ENCODE measurements at regions not wholly inside any gene's neighbourhood (a gene's known extent, or its start where the extent isn't known, plus 50 kb on each side); places are given as distances from the start of the nearest gene placed in this dataset.

DNA sequence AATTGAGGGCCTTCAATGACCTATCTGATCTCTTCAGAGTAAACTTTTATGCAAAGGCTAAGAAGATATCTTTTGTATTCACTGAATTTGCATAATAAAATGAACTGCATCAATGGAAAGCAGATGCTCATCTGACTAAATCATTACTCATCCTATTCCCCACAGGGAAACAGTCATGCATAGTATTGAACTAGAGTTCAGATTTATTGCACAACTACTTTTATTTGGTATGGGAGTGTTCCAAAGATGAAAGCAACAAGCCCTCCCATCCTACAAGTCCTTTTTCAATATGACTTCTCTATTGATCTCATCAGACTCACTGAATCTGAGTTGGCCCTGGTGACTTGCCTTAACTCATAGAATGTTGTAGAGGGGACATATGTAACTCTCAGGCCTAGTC lies 159.8 kb downstream of the KITLG start:
- Histone ChIP-seq H3K4me1 (ENCODE audit: control insufficient read depth, insufficient read depth, low read length) (peaks cover 11% of the 10 kb centered on the region), H2BK5ac (ENCODE audit: low read depth, low read length, poor library complexity, severe bottlenecking) (peak overlapping the region; percentile 96), H3K4ac (ENCODE audit: low read depth, low read length) (peak overlapping the region; percentile 93), H3K23ac (ENCODE audit: low read depth, low read length) (peak overlapping the region; percentile 66; the same call in 1 of the 2 replicates), H2AK5ac (ENCODE audit: low read depth, low read length) (peak overlapping the region; percentile 85), H3K4me3 (ENCODE audit: insufficient read depth, low read depth, low read length) (no peak overlapping the region), H3K4me2 (ENCODE audit: low read depth, low read length) (no peak overlapping the region; the same call in 1 of the 2 replicates), H3K18ac (ENCODE audit: low read depth, low read length) (peak overlapping the region; percentile 80; the same call in 1 of the 2 replicates), H2AFZ (replicated peaks; ENCODE audit: low read length, poor library complexity) (peak overlapping the region; percentile 46), H3K36me3 (ENCODE audit: control insufficient read depth, insufficient read depth, low read length) (no peaks in the 10 kb centered on the region), H3K9me3 (ENCODE audit: control insufficient read depth, insufficient read depth, low read length) (no peaks in the 10 kb centered on the region), H2AK9ac (replicated peaks; ENCODE audit: low read depth, low read length, poor library complexity) (peak overlapping the region; percentile 74), H4K8ac (ENCODE audit: low read depth in 2 of 2, low read length in 2 of 2) (peak overlapping the region; percentile 20 to 80), H3K79me1 (ENCODE audit: low read depth in 1 of 2, low read length in 2 of 2) (peaks cover 3 to 8% of the 10 kb centered on the region in 2 experiments), H4K5ac (ENCODE audit: low read depth, low read length) (peak overlapping the region; percentile 91), H2BK15ac (ENCODE audit: low read depth, low read length) (peak overlapping the region; percentile 97), H3K27ac (ENCODE audit: insufficient read depth, low read length) (peak overlapping the region; percentile 45), H2BK20ac (ENCODE audit: low read depth, low read length) (peak overlapping the region; percentile 96), H3K9me1 (ENCODE audit: insufficient read depth, low read length) (peaks cover 11% of the 10 kb centered on the region), H4K20me1 (ENCODE audit: insufficient read depth, low read length) (no peaks in the 10 kb centered on the region), H3K27me3 (ENCODE audit: control insufficient read depth, insufficient read depth, low read length) (no peaks in the 10 kb centered on the region), H3K56ac (ENCODE audit: extremely low read depth, insufficient read depth, low read length) (no peak overlapping the region), H3K14ac (replicated peaks; ENCODE audit: low read depth, low read length) (peak overlapping the region; percentile 14), H4K91ac (ENCODE audit: insufficient read depth, low read depth, low read length) (peak overlapping the region; percentile 49), H2BK120ac (ENCODE audit: low read depth, low read length) (peak overlapping the region; percentile 84), H3K9ac (ENCODE audit: low read depth, low read length) (no peak overlapping the region)
- dilution Hi-C loops (cut with HindIII; ENCODE audit: low sequenced_read_pairs, unreplicated experiment) (no loop called here), in situ Hi-C loops (cut with MboI; ENCODE audit: low sequenced_read_pairs) (no loop called here), intact Hi-C loops (cut with micrococcal nuclease) (no loop called here)
- peak; percentile 83 for ATAC-seq (ENCODE audit: low read depth)
- TF ChIP-seq MAFK (IDR thresholded peaks at IDR 0.05; ENCODE audit: low read depth, low read length): no peak
- TF ChIP-seq CEBPB (IDR thresholded peaks at IDR 0.05; ENCODE audit: low read depth, low read length): peak; percentile 100
- TF ChIP-seq, protein P1, sequence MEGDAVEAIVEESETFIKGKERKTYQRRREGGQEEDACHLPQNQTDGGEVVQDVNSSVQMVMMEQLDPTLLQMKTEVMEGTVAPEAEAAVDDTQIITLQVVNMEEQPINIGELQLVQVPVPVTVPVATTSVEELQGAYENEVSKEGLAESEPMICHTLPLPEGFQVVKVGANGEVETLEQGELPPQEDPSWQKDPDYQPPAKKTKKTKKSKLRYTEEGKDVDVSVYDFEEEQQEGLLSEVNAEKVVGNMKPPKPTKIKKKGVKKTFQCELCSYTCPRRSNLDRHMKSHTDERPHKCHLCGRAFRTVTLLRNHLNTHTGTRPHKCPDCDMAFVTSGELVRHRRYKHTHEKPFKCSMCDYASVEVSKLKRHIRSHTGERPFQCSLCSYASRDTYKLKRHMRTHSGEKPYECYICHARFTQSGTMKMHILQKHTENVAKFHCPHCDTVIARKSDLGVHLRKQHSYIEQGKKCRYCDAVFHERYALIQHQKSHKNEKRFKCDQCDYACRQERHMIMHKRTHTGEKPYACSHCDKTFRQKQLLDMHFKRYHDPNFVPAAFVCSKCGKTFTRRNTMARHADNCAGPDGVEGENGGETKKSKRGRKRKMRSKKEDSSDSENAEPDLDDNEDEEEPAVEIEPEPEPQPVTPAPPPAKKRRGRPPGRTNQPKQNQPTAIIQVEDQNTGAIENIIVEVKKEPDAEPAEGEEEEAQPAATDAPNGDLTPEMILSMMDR (conservative IDR thresholded peaks at IDR 0.05; ENCODE audit: low read depth, low read length): no peak
- TF ChIP-seq, protein P2, sequence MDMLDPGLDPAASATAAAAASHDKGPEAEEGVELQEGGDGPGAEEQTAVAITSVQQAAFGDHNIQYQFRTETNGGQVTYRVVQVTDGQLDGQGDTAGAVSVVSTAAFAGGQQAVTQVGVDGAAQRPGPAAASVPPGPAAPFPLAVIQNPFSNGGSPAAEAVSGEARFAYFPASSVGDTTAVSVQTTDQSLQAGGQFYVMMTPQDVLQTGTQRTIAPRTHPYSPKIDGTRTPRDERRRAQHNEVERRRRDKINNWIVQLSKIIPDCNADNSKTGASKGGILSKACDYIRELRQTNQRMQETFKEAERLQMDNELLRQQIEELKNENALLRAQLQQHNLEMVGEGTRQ (IDR thresholded peaks at IDR 0.05; ENCODE audit: low read depth, low read length): no peak
- TF ChIP-seq MXI1 (IDR thresholded peaks at IDR 0.05; ENCODE audit: borderline replicate concordance, low read depth, low read length): no peak
- TF ChIP-seq RAD21 (IDR thresholded peaks at IDR 0.05; ENCODE audit: low read length): no peak
- TF ChIP-seq RFX5 (IDR thresholded peaks at IDR 0.05; ENCODE audit: low read depth, low read length): no peak
- TF ChIP-seq SMC3 (IDR thresholded peaks at IDR 0.05; ENCODE audit: low read depth, low read length): no peak
- TF ChIP-seq CHD1 (IDR thresholded peaks at IDR 0.05; ENCODE audit: low read depth, low read length): no peak
- TF ChIP-seq FOS (IDR thresholded peaks at IDR 0.05; ENCODE audit: low read depth, low read length): peak; percentile 70
- ChIA-PET POLR2A (ENCODE audit: unreplicated experiment) (no interaction called here), CTCF (no interaction called here)
- peak; percentile 94 for DNase-seq
- BruUV-seq (replicated peaks): no TSS peak

All from IMR-90 (cell line).